ENCODE measurements at regions not wholly inside any gene's neighbourhood (a gene's known extent, or its start where the extent isn't known, plus 50 kb on each side); places are given as distances from the start of the nearest gene placed in this dataset.

DNA sequence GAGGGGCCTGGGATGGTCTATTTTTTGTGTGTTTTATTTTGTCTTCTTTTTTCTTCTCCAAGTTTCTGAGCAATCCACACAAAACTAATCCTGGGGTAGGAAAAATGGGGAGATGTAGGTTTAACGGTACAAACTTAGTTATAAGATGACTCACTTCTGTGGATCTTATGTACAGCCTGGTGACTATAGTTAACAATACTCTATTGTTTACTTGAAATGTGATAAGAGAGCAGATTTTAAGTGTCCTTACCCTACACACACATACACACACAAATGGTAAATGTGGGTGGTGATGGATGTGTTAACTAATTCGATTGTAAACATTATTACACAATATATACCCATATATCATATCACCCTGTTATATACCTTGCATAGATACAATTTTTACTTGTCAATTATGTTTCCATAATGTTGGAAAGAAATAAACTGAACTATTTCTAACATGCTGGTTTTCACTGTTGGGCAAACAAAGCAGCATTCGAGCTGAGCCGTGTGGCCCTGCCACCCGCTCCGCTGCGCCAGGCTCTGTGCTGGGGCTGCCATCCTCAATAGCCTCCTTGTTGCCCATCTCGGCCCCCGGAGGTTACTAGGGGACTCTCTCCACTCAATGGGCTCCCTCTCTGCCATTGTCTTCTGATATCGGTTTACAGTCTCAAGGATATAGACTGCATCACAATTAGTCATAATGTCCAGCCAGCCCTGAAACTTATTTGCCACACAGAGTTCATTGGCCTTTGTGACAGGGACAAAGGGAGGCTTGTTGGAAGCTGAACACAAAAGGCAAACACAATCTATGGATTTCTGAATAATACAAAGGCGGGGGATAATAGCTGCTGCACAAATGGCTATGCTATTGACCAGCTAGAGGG, 380.3 kb upstream of the MAF start (continued):
- TF ChIP-seq OVOL2 (CRISPR knock-in tag; IDR thresholded peaks at IDR 0.05; ENCODE audit: borderline replicate concordance): no peak
- TF ChIP-seq, protein P1, sequence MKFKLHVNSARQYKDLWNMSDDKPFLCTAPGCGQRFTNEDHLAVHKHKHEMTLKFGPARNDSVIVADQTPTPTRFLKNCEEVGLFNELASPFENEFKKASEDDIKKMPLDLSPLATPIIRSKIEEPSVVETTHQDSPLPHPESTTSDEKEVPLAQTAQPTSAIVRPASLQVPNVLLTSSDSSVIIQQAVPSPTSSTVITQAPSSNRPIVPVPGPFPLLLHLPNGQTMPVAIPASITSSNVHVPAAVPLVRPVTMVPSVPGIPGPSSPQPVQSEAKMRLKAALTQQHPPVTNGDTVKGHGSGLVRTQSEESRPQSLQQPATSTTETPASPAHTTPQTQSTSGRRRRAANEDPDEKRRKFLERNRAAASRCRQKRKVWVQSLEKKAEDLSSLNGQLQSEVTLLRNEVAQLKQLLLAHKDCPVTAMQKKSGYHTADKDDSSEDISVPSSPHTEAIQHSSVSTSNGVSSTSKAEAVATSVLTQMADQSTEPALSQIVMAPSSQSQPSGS (CRISPR knock-in tag; IDR thresholded peaks at IDR 0.05; ENCODE audit: borderline replicate concordance, low read depth): no peak
- no peak for TF ChIP-seq JUN (CRISPR knock-in tag; IDR thresholded peaks at IDR 0.05)
- TF ChIP-seq, protein P2, sequence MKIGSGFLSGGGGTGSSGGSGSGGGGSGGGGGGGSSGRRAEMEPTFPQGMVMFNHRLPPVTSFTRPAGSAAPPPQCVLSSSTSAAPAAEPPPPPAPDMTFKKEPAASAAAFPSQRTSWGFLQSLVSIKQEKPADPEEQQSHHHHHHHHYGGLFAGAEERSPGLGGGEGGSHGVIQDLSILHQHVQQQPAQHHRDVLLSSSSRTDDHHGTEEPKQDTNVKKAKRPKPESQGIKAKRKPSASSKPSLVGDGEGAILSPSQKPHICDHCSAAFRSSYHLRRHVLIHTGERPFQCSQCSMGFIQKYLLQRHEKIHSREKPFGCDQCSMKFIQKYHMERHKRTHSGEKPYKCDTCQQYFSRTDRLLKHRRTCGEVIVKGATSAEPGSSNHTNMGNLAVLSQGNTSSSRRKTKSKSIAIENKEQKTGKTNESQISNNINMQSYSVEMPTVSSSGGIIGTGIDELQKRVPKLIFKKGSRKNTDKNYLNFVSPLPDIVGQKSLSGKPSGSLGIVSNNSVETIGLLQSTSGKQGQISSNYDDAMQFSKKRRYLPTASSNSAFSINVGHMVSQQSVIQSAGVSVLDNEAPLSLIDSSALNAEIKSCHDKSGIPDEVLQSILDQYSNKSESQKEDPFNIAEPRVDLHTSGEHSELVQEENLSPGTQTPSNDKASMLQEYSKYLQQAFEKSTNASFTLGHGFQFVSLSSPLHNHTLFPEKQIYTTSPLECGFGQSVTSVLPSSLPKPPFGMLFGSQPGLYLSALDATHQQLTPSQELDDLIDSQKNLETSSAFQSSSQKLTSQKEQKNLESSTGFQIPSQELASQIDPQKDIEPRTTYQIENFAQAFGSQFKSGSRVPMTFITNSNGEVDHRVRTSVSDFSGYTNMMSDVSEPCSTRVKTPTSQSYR (CRISPR knock-in tag; IDR thresholded peaks at IDR 0.05): no peak
- no peak for TF ChIP-seq ZNF423 (CRISPR knock-in tag; IDR thresholded peaks at IDR 0.05)
- no peak for TF ChIP-seq NR1H2 (CRISPR knock-in tag; IDR thresholded peaks at IDR 0.05)
- no peak for TF ChIP-seq HMGA2 (CRISPR knock-in tag; IDR thresholded peaks at IDR 0.05)

DNA sequence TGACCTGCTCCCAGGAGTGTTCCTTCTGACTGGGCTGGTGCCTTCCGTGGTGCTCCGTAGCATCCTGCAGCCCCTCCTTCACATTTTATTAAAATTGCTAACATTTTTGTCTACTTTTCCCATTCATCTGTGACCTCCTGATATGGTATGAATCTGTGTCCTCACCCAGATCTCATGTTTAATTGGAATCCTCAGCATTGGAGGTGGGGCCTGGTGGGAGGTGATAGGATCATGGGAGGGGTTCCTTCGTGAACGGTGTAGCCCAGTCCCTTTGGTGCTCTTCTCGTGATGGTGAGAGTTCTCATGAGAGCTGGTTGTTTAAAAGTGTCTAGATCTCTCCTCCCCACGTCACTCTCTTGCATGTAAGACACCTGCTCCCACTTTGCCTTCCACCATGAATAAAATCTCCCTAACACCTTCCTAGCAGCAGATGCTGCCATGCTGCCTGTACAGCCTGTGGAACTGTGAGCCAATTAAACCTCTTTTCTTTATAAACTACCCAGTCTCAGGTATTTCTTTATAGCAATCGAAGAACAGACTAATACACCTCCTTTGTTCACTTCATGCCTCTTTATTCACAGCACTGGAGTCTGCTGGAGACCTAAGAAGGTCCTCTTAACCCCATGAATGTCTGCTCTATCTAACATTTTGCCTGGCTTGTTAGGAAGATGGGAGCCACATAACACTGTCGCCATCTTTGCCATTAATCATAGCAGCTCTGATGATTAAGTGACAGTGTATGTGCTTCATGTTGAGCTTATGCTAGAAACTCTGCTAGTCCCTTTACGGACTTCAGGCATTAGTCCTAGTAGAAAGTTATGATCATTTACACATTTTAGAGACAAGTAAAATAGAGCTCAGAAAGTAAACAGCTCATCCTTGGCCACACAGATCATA, 377.7 kb upstream of the MAF start:
- Mint-ChIP-seq H3K36me3 (no peaks in the 10 kb centered on the region), H3K4me3 (no peak overlapping the region)
- POLR2A ChIA-PET: no interaction called here

DNA sequence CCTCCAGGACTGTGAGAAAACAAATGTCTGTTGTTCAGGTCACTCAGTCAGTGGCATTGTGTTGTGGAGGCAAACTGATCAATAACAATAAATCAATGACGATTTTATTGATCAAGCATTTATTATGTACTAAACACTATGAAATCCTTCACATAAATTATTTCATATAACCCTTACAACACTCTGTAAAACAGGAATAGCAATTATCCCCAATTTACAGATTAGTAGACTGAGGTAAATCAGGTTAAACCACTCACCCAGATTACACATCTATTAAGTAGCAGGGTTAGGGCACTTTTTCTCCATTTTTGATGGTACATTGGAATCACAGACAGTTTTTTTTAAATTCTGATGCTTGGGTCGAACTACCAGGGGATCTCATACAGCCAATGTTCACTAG, 372.8 kb upstream of the MAF start:
- no peak for DNase-seq (ENCODE audit: low spot score)
- no peak overlapping the region for H3K4me3 Mint-ChIP-seq
- ATAC-seq: no peak
- ChIA-PET POLR2A (no interaction called here), CTCF (no interaction called here)
- H3K9me3 Mint-ChIP-seq: 0 out of 2 replicates have a peak, but pooled peaks cover 5% of the 10 kb centered on the region
- no peaks in the 10 kb centered on the region for H3K4me1 Mint-ChIP-seq
- no peaks in the 10 kb centered on the region for H3K36me3 Mint-ChIP-seq
- no peaks in the 10 kb centered on the region for H3K27me3 Mint-ChIP-seq (ENCODE audit: low read depth)
- no peak overlapping the region for H3K27ac Mint-ChIP-seq
- TF ChIP-seq, protein P3, sequence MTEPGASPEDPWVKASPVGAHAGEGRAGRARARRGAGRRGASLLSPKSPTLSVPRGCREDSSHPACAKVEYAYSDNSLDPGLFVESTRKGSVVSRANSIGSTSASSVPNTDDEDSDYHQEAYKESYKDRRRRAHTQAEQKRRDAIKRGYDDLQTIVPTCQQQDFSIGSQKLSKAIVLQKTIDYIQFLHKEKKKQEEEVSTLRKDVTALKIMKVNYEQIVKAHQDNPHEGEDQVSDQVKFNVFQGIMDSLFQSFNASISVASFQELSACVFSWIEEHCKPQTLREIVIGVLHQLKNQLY (CRISPR knock-in tag; IDR thresholded peaks at IDR 0.05): no peak
- no peak for TF ChIP-seq NR1H2 (CRISPR knock-in tag; IDR thresholded peaks at IDR 0.05)
- no peak for TF ChIP-seq CREM (CRISPR knock-in tag; IDR thresholded peaks at IDR 0.05)
- TF ChIP-seq, protein P4, sequence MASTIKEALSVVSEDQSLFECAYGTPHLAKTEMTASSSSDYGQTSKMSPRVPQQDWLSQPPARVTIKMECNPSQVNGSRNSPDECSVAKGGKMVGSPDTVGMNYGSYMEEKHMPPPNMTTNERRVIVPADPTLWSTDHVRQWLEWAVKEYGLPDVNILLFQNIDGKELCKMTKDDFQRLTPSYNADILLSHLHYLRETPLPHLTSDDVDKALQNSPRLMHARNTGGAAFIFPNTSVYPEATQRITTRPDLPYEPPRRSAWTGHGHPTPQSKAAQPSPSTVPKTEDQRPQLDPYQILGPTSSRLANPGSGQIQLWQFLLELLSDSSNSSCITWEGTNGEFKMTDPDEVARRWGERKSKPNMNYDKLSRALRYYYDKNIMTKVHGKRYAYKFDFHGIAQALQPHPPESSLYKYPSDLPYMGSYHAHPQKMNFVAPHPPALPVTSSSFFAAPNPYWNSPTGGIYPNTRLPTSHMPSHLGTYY (CRISPR knock-in tag; IDR thresholded peaks at IDR 0.05): no peak
- no peak for TF ChIP-seq FOXK1 (CRISPR knock-in tag; IDR thresholded peaks at IDR 0.05)
- TF ChIP-seq ZNF396 (CRISPR knock-in tag; IDR thresholded peaks at IDR 0.05; ENCODE audit: borderline replicate concordance): no peak
- TF ChIP-seq, protein P5, sequence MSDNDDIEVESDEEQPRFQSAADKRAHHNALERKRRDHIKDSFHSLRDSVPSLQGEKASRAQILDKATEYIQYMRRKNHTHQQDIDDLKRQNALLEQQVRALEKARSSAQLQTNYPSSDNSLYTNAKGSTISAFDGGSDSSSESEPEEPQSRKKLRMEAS (CRISPR knock-in tag; IDR thresholded peaks at IDR 0.05): no peak
- no peak for TF ChIP-seq NFATC4 (CRISPR knock-in tag; IDR thresholded peaks at IDR 0.05)
- TF ChIP-seq, protein P6, sequence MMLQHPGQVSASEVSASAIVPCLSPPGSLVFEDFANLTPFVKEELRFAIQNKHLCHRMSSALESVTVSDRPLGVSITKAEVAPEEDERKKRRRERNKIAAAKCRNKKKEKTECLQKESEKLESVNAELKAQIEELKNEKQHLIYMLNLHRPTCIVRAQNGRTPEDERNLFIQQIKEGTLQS (CRISPR knock-in tag; conservative IDR thresholded peaks at IDR 0.05): no peak
- TF ChIP-seq NR3C1 (CRISPR knock-in tag; conservative IDR thresholded peaks at IDR 0.05; ENCODE audit: low read depth): no peak
- no peak for TF ChIP-seq RORB (CRISPR knock-in tag; IDR thresholded peaks at IDR 0.05)

More for the DNA sequence above, 377.7 kb upstream of the MAF start:
- Mint-ChIP-seq H3K4me1 (no peaks in the 10 kb centered on the region), H3K9me3 (0 out of 2 replicates have a peak, but pooled peaks cover 5% of the 10 kb centered on the region), H3K27me3 (ENCODE audit: low read depth) (no peaks in the 10 kb centered on the region), H3K27ac (no peak overlapping the region)
- CTCF ChIA-PET: no interaction called here
- ATAC-seq (no peak), DNase-seq (ENCODE audit: low spot score) (no peak)
- TF ChIP-seq NR2C2 (CRISPR knock-in tag; IDR thresholded peaks at IDR 0.05) (no peak), SMAD4 (CRISPR knock-in tag; IDR thresholded peaks at IDR 0.05) (no peak), GRHL2 (CRISPR knock-in tag; IDR thresholded peaks at IDR 0.05; ENCODE audit: insufficient replicate concordance, severe bottlenecking) (no peak)
- TF ChIP-seq, protein P2 (CRISPR knock-in tag; IDR thresholded peaks at IDR 0.05): no peak
- TF ChIP-seq, protein P7, sequence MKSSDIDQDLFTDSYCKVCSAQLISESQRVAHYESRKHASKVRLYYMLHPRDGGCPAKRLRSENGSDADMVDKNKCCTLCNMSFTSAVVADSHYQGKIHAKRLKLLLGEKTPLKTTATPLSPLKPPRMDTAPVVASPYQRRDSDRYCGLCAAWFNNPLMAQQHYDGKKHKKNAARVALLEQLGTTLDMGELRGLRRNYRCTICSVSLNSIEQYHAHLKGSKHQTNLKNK (CRISPR knock-in tag; IDR thresholded peaks at IDR 0.05): no peak

Measured in WTC11 (cell line).